ENCODE measurements at regions not wholly inside any gene's neighbourhood (a gene's known extent, or its start where the extent isn't known, plus 50 kb on each side); places are given as distances from the start of the nearest gene placed in this dataset.

DNA sequence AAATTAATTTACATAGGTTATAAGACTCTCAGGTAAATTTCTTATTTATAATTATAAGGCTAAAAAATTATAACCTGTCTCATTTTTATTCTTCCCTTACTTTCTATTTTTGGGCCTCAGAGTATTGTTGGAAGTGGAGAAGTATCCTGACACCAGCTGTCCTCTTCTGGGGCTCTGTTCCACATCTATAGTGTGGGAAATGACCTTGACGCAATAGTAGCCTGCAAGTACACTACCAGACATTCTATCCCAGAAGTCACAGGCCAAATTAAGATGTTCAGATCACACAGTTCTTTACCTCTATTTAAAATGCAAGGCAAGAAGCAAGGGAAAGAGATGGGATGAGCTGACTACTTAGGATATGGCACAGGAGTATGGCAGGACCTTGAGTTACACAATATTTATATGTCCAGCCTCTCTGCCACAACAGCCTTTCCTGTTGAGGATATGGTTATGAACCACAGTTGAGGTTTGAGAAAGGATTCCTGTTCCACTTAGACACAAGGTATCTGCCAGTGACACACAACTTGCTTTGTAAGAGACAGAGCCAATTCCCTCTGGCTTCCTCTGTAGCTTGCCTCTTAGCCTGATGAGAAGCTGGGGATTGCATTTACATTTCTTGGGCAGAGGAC is 158.0 kb upstream of the IL12A start:
- DNase-seq, result no peak

GRCh38 chr3:159831466-159831865 is 157.2 kb upstream of the IL12A start:
- DNase-seq, result no peak

GRCh38 chr3:159832024-159832423 is 156.6 kb upstream of the IL12A start:
- no peak for DNase-seq

DNA sequence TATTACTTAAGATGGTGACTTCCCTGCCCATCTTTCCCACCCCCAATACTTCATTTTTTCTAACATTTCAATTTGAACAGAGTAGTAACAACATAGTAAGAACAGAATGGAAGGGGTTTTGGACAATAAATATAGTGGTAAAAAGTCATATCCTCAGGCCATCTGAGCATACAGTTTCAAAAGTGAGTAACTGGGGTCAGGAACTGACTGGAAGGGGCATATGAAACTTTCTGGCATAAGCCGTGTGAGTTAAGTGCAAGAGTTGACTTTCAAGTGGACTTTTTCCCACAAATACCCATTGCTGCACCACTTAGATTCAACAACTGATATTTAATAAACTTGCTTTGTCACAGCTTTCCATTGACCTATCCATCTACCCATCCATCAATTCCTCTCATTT is 153.5 kb upstream of the IL12A start:
- no peak for DNase-seq

- DNase-seq, result no peak
These were observed 150.9 kb upstream of the IL12A start for GRCh38 chr3:159837725-159838124.

- DNase-seq, result no peak
These were observed 149.7 kb upstream of the IL12A start for GRCh38 chr3:159838938-159839337.

DNA sequence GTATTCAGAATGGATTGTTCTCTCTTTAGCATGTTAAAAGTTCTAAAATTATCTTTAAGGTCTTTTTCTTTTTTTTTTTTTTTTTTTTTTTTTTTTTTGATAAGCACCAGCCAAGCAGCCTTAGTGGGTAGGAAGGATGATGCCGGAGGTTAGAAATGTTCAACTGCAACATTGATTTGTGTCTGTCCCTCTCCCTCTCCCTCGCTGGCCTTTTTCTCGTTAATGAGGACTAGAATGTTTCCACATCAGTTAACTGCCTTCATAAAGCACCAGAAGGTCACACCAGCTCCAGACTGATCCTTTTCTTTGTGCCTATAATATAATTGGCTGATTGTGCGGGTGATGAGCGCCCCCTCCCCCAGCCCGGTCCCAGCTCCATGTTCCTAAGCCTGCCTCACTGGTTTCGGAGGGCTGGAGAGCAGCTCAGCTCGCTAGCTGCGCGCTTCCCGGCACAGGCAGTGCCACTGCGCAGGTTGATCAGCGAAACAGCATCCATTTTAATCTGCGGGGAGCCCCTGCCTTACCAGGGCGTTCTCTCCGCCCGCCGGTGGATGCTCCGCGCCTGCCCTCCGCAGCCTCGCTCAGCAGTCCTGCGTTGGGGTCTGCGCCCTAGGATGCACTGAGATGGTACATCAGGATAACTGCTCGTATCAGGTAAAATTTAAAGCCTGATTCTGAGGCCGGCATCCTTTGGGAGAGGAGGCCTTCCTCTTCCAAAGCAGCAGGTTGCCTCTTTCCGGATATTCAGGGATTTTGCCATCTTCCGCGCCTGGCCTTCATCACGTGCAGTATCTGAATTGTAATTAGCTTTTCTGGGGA is 148.9 kb upstream of the IL12A start, which contains the start of gene SCHIP1:
SCHIP1 (plus strand) TSS at position 301 of the 819 bp plus-strand sequence.
- DNase-seq, result no peak

GRCh38 chr3:159840703-159841299 is 147.8 kb upstream of the IL12A start:
- no peak for DNase-seq

DNA sequence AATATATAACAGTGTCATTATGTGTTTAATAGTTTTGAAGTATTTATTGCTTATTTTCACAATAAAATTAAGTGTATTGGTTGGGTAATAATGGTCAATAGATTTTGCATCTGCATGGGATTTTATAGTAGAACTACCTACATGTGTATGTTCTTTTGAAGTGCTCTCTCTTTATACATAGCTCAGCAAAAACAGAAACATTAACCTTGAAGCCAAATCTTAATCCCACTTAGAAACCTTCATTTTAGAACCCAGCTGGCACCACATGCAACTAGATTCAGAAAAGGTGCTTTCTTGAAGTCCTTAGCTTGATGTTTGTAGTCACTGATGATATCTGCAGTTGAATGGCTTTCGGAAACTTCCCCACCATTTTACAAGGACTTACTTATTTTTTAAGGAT is 146.9 kb upstream of the IL12A start:
- DNase-seq, result no peak

- DNase-seq, result no peak
These were observed 144.6 kb upstream of the IL12A start for GRCh38 chr3:159843840-159844730.

- no peak for DNase-seq
These were observed 143.8 kb upstream of the IL12A start for GRCh38 chr3:159844801-159845261.

GRCh38 chr3:159845737-159846136 is 142.9 kb upstream of the IL12A start:
- DNase-seq, result no peak

- no peak for DNase-seq
These were observed 142.4 kb upstream of the IL12A start for GRCh38 chr3:159846255-159846654.

DNA sequence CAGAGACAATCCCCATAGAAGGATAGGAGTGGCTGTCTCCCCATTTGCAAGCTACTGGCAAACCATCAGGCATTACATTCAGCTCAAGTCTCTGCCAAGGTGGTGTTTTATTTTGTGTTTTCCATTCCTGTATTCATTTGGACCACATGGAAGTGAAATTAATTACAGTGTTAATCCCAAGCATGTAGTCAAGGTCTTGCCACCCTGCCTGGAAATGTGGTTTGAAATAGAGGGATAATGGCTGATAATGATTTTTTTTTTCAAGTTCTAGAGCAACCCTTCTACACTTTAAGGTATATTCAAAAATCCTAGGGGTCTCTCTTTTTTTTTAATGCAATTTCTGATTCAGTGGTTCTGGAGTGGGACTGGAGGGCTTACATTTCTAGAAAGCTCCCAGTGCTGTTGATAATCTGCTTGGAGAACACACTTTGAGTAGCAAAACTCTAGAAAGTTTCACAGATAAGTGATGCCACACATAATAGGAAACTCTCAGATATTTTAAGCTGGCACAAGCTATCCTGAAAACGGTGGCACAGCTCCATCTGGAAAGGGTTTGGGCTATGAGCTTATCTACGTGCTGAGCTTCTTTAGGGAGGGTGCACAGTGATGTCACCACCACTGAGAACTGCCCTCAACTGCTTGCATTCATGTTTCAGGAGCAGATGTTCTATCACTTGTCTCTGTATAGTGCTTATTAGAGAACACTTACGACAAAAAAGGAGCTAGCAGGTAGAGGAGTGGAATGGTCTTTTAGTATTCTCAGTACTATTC is 140.1 kb upstream of the IL12A start:
- DNase-seq, result no peak

- no peak for DNase-seq
These were observed 138.2 kb upstream of the IL12A start for GRCh38 chr3:159850481-159850880.

GRCh38 chr3:159852266-159852665 is 136.4 kb upstream of the IL12A start:
- no peak for DNase-seq

DNA sequence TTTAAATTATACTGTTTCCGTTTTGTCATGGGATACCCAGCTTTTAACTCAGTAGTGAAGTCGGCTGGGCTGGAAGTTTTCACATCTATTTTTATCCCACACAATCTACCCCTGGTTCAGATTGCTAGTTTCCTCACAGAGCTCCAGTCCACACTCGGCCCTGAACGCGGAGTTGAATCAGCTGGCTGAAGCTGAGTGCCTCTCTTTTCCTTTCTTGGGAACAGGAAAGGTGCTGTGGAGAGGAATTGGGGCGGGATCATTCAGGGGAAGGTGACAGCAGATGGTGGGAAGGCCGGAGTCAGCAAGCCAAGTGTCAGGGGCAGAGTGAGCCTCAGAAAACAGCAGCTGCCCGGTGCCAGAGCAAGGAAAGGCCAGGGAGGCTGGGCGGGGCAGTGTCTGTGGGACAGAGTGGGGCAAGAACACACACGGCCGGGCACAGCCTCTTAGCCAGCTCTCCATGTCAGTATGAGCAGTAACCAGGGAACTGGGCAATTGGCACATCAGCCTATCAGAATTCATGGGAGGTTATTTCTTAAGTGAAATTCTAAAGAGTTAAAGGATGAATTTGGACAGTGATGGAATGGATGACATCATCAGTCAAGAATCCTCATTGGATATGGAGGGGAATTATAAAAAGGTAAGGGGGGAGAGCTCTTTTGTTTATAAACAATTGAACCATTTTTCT is 135.7 kb upstream of the IL12A start:
- no peak for DNase-seq

- DNase-seq, result no peak
These were observed 135.2 kb upstream of the IL12A start for GRCh38 chr3:159853506-159853864.

DNA sequence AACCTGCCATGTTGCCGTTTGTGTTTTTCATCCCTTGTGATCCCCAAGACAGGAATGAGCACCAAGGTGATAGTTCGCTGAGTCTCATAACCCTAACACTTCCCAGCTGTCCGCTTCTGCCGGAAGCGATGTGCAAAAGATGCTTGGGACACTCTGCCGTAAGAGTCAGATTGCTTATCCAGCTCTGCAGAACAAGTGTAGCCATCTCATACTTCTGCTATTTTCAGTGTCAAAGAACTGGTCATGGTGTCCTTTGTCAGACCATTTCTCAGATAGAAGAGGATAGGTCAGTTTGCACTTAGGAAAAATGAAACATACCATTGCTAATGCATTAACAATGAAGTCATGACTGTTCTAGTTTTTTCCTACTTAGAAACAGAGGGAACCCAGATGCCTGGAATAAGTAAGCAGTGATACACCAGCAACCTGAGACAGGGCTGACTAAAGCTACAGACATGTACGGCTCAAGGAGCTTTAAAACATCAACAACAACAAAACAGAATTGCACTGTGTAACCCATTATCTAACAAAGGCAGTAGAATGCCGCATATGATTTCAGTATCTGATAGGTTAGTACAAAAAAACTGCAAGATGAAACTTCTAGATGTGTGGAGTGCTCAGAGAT is 134.0 kb upstream of the IL12A start:
- DNase-seq, result no peak

DNA sequence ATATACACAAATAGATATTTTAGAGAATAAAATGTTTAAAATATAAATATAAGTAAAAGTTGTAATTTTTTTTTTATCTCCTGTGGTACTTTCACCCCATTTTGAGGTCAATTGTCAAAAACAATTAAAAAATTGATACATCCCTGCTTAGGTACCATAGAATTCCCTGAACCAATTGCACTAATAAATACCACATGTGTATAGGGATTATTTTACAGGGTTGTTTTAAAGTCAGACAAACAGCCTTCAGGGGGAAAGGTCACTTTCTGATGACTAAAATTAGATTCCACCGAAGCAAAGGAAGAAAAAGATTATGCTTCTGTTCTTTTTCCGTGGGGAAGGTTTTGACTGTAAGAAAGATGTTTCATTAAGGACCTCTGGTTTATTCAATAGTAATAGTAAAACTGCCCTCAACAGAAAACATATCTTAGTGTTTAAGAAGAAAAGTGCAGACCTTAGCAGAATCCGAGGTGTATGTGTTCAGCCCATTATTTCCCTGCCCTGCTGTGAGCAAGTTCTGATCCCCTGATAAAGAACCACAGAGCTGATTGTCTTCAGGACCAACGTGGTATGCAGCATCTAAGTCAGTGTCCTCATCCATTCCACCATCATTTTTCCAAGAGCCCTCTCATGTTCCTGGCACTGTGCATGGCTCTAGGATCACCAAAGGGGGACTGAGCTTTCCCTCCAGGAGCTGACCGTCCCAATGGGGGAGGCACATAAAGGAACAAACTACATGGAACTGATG is 132.9 kb upstream of the IL12A start:
- no peak for DNase-seq
